Breast epithelium (tissue), 4 donors: ENCODE measurements at regions not wholly inside any gene's neighbourhood (a gene's known extent, or its start where the extent isn't known, plus 50 kb on each side); places are given as distances from the start of the nearest gene placed in this dataset.

Experiments used
- DNase-seq, 2 donors: peaks; one replicate each; pipeline ENCODE4 v3.0.0-alpha.2; 2019; ENCODE audit warnings: low spot score in 2 of 2
- H3K27ac ChIP-seq, 2 donors: fragments of 200-600 bp; sonication (generic) in 1 of 2; one replicate each; pipeline ENCODE4 v1.5.1; 2016 to 2019; ENCODE audit warnings: mild to moderate bottlenecking in 1 of 2
- H3K27me3 ChIP-seq, 2 donors: fragments of 200-600 bp; sonication (generic) in 1 of 2; one replicate each; pipeline versions ENCODE4 v1.5.1 to v1.6.0; 2017 to 2019; ENCODE audit warnings: control low read depth in 1 of 2, mild to moderate bottlenecking in 1 of 2
- H3K36me3 ChIP-seq: fragments of 200-600 bp; one replicate; pipeline ENCODE4 v1.5.1; 2019
- H3K4me1 ChIP-seq, 2 donors: fragments of 200-600 bp; sonication (generic); one replicate each; pipeline ENCODE4 v1.5.1; 2016 to 2019; ENCODE audit warnings: control low read depth in 1 of 2
- H3K4me3 ChIP-seq, 3 donors: fragments of 200-600 bp; sonication (generic); 1 replicate in 2 of 3; 2 replicates in 1 of 3; pipeline ENCODE4 v1.5.1; 2016 to 2019; ENCODE audit warnings: mild to moderate bottlenecking in 3 of 3, moderate library complexity in 2 of 3
- H3K9me3 ChIP-seq, 2 donors: fragments of 200-600 bp; sonication (generic) in 1 of 2; one replicate each; pipeline ENCODE4 v1.5.1; 2016 to 2019; ENCODE audit warnings: control low read depth in 1 of 2
- POLR2A ChIP-seq: fragments of 450-650 bp; IDR thresholded peaks from one replicate; pipeline ENCODE4 v1.6.1; 2016; ENCODE audit warnings: antibody characterized with exemption, mild to moderate bottlenecking, moderate library complexity
- POLR2AphosphoS5 ChIP-seq, 3 donors: sonication (generic); formaldehyde crosslinking; IDR thresholded peaks; one replicate each; pipeline ENCODE4 v1.6.1; 2017; ENCODE audit warnings: antibody characterized with exemption in 3 of 3
- intact Hi-C: fragments of 100-400 bp; cut with DNase I; formaldehyde crosslinking; loops from one replicate; pipeline ENCODE4 v1.15.1; 2023; ENCODE audit warnings: low total_unique reads
- TF ChIP-seq, protein P1 (sequence below), 3 donors: fragments of 450-650 bp; IDR thresholded peaks; one replicate each; pipeline ENCODE4 v1.5.1; 2016 to 2017; ENCODE audit warnings: antibody characterized with exemption in 3 of 3, mild to moderate bottlenecking in 3 of 3, moderate library complexity in 3 of 3

DNA sequence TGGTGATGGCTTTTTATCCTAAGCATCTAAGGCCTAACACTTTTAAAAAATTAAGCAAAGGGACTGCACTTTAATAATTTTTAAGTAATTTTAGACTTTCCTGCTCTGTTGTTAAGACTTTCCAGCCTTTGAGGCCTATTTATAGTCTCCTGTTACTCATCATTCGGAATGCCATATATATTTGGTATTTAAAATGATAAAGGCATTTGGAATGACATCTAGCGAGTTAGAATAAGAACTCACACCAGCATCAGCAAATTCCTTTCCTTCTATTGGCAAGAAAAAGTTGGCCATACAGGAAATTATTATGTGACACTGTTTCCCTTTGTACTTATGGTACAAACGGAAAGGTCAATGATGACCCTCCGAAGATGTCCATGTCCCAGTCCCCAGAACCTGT lies 88.1 kb upstream of the STMND1 start:
- DNase-seq, result no peak
- H3K36me3 ChIP-seq, result no peaks in the 10 kb centered on the region
- intact Hi-C loops, result no loop called here
- no peaks in the 10 kb centered on the region for H3K27me3 ChIP-seq
- H3K27ac ChIP-seq, result peak overlapping the region in 1 of 2 donors; percentile 79
- H3K4me3 ChIP-seq, result no peak overlapping the region
- no peaks in the 10 kb centered on the region for H3K4me1 ChIP-seq
- H3K9me3 ChIP-seq, result no peaks in the 10 kb centered on the region
- TF ChIP-seq POLR2AphosphoS5 (IDR thresholded peaks at IDR 0.05) (no peak), POLR2A (no peak)
- TF ChIP-seq, protein P1, sequence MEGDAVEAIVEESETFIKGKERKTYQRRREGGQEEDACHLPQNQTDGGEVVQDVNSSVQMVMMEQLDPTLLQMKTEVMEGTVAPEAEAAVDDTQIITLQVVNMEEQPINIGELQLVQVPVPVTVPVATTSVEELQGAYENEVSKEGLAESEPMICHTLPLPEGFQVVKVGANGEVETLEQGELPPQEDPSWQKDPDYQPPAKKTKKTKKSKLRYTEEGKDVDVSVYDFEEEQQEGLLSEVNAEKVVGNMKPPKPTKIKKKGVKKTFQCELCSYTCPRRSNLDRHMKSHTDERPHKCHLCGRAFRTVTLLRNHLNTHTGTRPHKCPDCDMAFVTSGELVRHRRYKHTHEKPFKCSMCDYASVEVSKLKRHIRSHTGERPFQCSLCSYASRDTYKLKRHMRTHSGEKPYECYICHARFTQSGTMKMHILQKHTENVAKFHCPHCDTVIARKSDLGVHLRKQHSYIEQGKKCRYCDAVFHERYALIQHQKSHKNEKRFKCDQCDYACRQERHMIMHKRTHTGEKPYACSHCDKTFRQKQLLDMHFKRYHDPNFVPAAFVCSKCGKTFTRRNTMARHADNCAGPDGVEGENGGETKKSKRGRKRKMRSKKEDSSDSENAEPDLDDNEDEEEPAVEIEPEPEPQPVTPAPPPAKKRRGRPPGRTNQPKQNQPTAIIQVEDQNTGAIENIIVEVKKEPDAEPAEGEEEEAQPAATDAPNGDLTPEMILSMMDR (IDR thresholded peaks at IDR 0.05), result no peak

DNA sequence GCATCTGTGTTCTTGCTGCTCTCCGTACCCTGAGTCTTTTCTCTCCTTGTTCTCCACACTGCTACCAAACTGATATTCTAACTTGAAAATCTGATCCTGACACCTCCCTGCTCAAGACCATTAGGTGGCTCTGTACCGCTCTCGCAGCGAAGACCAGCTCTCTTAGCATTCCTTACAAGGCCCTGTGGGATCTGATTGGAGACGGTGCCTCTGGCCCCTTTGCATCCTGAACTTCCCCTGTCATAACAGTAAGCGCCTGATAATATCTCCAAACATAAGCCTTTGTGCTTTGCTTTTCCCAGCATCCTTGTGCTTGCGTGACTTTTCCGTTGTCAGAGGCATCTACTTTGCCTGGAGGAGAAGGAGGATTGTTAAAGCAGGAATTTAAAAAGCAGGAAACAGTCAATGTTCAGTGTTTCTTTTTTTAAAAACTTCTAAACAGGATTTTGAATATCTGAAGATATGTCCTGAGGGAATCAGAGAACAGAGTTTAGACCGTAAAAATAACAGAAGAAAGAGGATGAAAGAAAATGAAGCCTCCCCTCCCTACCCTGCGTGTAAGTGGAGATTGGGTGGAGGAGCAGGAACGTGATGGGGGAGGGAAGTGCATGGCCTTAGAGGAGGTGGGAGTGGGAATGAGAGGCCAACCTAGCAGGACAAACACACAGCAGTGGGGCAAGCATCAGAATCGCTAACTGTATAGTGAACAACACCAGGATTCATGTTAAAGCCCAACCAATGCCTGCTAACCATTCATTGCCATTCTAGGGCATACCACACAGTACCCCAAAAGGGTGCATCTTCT lies 89.2 kb upstream of the STMND1 start:
- H3K27me3 ChIP-seq, result no peaks in the 10 kb centered on the region
- H3K27ac ChIP-seq, result peak overlapping the region; percentile 79 to 85
- H3K4me1 ChIP-seq, result no peaks in the 10 kb centered on the region
- intact Hi-C loops, result no loop called here
- TF ChIP-seq, protein P1 (IDR thresholded peaks at IDR 0.05), result no peak
- TF ChIP-seq POLR2A (no peak), POLR2AphosphoS5 (IDR thresholded peaks at IDR 0.05) (peak in 1 of 3 donors; percentile 52)
- DNase-seq, result peak in 1 of 2 donors; percentile 63
- H3K36me3 ChIP-seq, result no peaks in the 10 kb centered on the region
- no peak overlapping the region for H3K4me3 ChIP-seq
- H3K9me3 ChIP-seq, result no peaks in the 10 kb centered on the region

DNA sequence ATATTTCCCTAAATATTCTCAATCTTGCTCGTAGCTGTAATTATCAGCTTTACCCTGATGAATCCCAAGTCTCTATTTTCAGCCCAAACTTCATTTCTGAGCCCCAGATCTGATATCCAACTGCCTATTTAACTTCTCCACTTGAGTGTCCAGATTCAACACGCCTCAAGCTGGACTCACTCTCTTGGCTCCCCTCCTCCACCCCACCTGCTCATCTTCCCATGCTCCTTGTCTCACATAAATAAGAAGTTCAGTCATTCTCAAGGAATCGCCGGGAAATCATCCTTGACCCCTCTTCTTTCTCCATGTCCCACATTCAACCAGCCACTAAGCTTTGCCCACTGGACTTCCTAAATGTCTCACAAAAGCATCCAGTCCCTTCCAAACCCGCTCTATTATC lies 89.9 kb upstream of the STMND1 start:
- intact Hi-C loops, result no loop called here
- H3K4me3 ChIP-seq, result no peak overlapping the region
- H3K27ac ChIP-seq, result peak overlapping the region; percentile 74 to 79
- TF ChIP-seq POLR2A (no peak), POLR2AphosphoS5 (IDR thresholded peaks at IDR 0.05) (no peak)
- TF ChIP-seq, protein P1 (IDR thresholded peaks at IDR 0.05), result no peak
- no peaks in the 10 kb centered on the region for H3K9me3 ChIP-seq
- H3K36me3 ChIP-seq, result no peaks in the 10 kb centered on the region
- no peaks in the 10 kb centered on the region for H3K4me1 ChIP-seq
- no peak for DNase-seq
- no peaks in the 10 kb centered on the region for H3K27me3 ChIP-seq

DNA sequence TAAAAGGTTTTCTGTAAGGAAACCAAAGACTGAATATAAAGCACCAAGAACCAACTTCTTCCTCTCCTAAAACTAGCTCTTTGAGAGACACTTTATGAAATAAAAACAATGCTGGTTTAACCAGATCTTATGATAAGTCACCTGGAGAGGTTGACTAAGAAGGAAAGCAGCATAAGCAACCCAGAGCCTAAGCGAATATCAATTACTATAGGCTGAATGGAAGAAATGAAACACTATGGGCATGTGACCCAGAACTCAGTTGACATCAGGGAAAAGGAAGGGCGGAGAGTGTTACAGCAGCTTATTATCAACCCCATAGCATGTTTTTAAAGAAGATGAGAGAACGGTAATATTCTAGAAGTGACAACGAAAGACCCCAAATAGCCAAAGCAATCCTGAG lies 94.1 kb upstream of the STMND1 start:
- Histone ChIP-seq H3K27me3 (no peaks in the 10 kb centered on the region), H3K9me3 (no peaks in the 10 kb centered on the region), H3K4me3 (no peak overlapping the region), H3K27ac (no peak overlapping the region), H3K36me3 (no peaks in the 10 kb centered on the region), H3K4me1 (no peaks in the 10 kb centered on the region)
- TF ChIP-seq POLR2A (no peak), POLR2AphosphoS5 (IDR thresholded peaks at IDR 0.05) (no peak)
- TF ChIP-seq, protein P1 (IDR thresholded peaks at IDR 0.05), result no peak
- intact Hi-C loops, result no loop called here
- DNase-seq, result no peak

DNA sequence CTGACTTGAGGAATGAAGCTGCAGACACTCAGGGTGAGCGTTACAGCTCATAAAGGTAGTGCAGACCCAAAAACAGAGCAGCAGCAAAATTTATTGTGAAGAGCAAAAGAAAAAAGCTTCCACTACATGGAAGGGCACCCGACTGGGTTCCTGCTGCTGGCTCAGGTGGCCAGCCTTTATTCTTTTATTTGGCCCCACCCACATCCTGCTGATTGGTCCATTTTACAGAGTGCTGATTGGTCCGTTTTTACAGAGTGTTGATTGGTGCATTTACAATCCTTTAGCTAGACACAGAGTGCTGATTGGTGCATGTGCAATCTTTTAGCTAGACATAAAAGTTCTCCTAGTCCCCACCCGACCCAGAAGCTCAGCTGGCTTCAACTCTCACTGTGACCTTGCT lies 95.3 kb upstream of the STMND1 start:
- H3K36me3 ChIP-seq, result no peaks in the 10 kb centered on the region
- intact Hi-C loops, result no loop called here
- no peaks in the 10 kb centered on the region for H3K4me1 ChIP-seq
- no peak overlapping the region for H3K27ac ChIP-seq
- no peak for TF ChIP-seq POLR2A
- no peak for TF ChIP-seq POLR2AphosphoS5 (IDR thresholded peaks at IDR 0.05)
- TF ChIP-seq, protein P1 (IDR thresholded peaks at IDR 0.05), result no peak
- H3K4me3 ChIP-seq, result no peak overlapping the region
- H3K27me3 ChIP-seq, result no peaks in the 10 kb centered on the region
- DNase-seq, result no peak
- no peaks in the 10 kb centered on the region for H3K9me3 ChIP-seq
